ENCODE measurements at regions not wholly inside any gene's neighbourhood (a gene's known extent, or its start where the extent isn't known, plus 50 kb on each side); places are given as distances from the start of the nearest gene placed in this dataset.

- no peak for TF ChIP-seq EZH2phosphoT487 (IDR thresholded peaks at IDR 0.05)
- TF ChIP-seq, protein P1, sequence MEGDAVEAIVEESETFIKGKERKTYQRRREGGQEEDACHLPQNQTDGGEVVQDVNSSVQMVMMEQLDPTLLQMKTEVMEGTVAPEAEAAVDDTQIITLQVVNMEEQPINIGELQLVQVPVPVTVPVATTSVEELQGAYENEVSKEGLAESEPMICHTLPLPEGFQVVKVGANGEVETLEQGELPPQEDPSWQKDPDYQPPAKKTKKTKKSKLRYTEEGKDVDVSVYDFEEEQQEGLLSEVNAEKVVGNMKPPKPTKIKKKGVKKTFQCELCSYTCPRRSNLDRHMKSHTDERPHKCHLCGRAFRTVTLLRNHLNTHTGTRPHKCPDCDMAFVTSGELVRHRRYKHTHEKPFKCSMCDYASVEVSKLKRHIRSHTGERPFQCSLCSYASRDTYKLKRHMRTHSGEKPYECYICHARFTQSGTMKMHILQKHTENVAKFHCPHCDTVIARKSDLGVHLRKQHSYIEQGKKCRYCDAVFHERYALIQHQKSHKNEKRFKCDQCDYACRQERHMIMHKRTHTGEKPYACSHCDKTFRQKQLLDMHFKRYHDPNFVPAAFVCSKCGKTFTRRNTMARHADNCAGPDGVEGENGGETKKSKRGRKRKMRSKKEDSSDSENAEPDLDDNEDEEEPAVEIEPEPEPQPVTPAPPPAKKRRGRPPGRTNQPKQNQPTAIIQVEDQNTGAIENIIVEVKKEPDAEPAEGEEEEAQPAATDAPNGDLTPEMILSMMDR (IDR thresholded peaks at IDR 0.05), result no peak
Observed at GRCh38 chr1:219533280-219533679, 79.6 kb downstream of the ZC3H11B start.

All from neural progenitor cell (in vitro differentiated cells).